NCI-H1048 (cell line): ENCODE measurements at regions not wholly inside any gene's neighbourhood (a gene's known extent, or its start where the extent isn't known, plus 50 kb on each side); places are given as distances from the start of the nearest gene placed in this dataset.

Source experiments
- DNase-seq: peaks from one replicate; lab custom pipeline; 2025; lab: John Stamatoyannopoulos, UW

GRCh38 chr4:89363786-89364185 is 56.2 kb upstream of the GPRIN3 start:
- DNase-seq = no peak

- DNase-seq = no peak
Observed at GRCh38 chr4:89358935-89359638, 51.5 kb upstream of the GPRIN3 start.

DNA sequence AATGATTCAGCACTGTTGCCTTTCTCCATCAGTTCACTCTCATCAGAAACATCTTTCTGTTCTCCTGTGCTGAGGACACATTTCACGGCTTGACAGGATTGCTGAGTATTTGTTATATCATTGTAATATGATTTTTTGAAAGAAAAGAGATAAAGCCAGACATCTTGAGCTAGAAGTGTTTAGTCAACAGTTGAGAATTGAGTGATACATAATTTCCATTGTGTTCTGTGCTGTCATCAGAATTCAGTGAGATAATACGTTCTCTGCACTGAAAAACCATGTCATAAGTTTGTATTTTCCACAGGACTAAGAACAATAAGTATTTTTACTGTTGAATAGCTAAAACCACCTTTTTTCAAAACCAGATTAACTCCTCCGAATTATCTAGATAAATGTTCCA is 50.2 kb upstream of the GPRIN3 start:
- no peak for DNase-seq
